ENCODE measurements at regions not wholly inside any gene's neighbourhood (a gene's known extent, or its start where the extent isn't known, plus 50 kb on each side); places are given as distances from the start of the nearest gene placed in this dataset.

- Mint-ChIP-seq H3K27me3 (peaks cover 6% of the 10 kb centered on the region), H3K36me3 (ENCODE audit: low read depth) (no peaks in the 10 kb centered on the region), H3K4me1 (ENCODE audit: low read depth) (peaks cover 5% of the 10 kb centered on the region), H3K27ac (no peak overlapping the region), H3K4me3 (no peak overlapping the region), H3K9me3 (no peaks in the 10 kb centered on the region)
- intact Hi-C loops (cut with micrococcal nuclease): no loop called here
Measured at GRCh38 chr15:68504681-68505170, 72.8 kb upstream of the ITGA11 start.

- H3K4me1 Mint-ChIP-seq (ENCODE audit: low read depth): peaks cover 13% of the 10 kb centered on the region
- H3K9me3 Mint-ChIP-seq: no peaks in the 10 kb centered on the region
- H3K27me3 Mint-ChIP-seq: peaks cover 6% of the 10 kb centered on the region
- H3K36me3 Mint-ChIP-seq (ENCODE audit: low read depth): no peaks in the 10 kb centered on the region
- no peak overlapping the region for H3K4me3 Mint-ChIP-seq
- no peak overlapping the region for H3K27ac Mint-ChIP-seq
- intact Hi-C loops (cut with micrococcal nuclease): no loop called here
Measured at GRCh38 chr15:68506071-68506470, 72.7 kb upstream of the CORO2B start.

- Mint-ChIP-seq H3K4me3 (no peak overlapping the region), H3K4me1 (ENCODE audit: low read depth) (peaks cover 19% of the 10 kb centered on the region), H3K36me3 (ENCODE audit: low read depth) (no peaks in the 10 kb centered on the region), H3K27ac (no peak overlapping the region), H3K9me3 (no peaks in the 10 kb centered on the region), H3K27me3 (peaks cover 11% of the 10 kb centered on the region)
- intact Hi-C loops (cut with micrococcal nuclease): no loop called here
Measured at GRCh38 chr15:68507447-68507846, 71.3 kb upstream of the CORO2B start.

- intact Hi-C loops (cut with micrococcal nuclease): no loop called here
- Mint-ChIP-seq H3K4me3 (no peak overlapping the region), H3K36me3 (ENCODE audit: low read depth) (no peaks in the 10 kb centered on the region), H3K27me3 (peaks cover 14% of the 10 kb centered on the region), H3K27ac (no peak overlapping the region), H3K4me1 (ENCODE audit: low read depth) (peaks cover 19% of the 10 kb centered on the region), H3K9me3 (no peaks in the 10 kb centered on the region)
Measured at GRCh38 chr15:68508485-68509189, 70.2 kb upstream of the CORO2B start.

- H3K27ac Mint-ChIP-seq: no peak overlapping the region
Measured at GRCh38 chr15:68510558-68510957, 68.2 kb upstream of the CORO2B start.

GRCh38 chr15:68511073-68511991 lies 67.5 kb upstream of the CORO2B start:
- intact Hi-C loops (cut with micrococcal nuclease): no loop called here
- Mint-ChIP-seq H3K36me3 (ENCODE audit: low read depth) (no peaks in the 10 kb centered on the region), H3K27ac (no peak overlapping the region), H3K4me3 (no peak overlapping the region), H3K9me3 (no peaks in the 10 kb centered on the region), H3K27me3 (peaks cover 8% of the 10 kb centered on the region), H3K4me1 (ENCODE audit: low read depth) (peaks cover 14% of the 10 kb centered on the region)

More at GRCh38 chr15:68510558-68510957, 68.2 kb upstream of the CORO2B start:
- H3K36me3 Mint-ChIP-seq (ENCODE audit: low read depth): no peaks in the 10 kb centered on the region
- H3K4me3 Mint-ChIP-seq: no peak overlapping the region
- peaks cover 10% of the 10 kb centered on the region for H3K27me3 Mint-ChIP-seq
- peaks cover 14% of the 10 kb centered on the region for H3K4me1 Mint-ChIP-seq (ENCODE audit: low read depth)
- no peaks in the 10 kb centered on the region for H3K9me3 Mint-ChIP-seq
- intact Hi-C loops (cut with micrococcal nuclease): no loop called here

- intact Hi-C loops (cut with micrococcal nuclease): no loop called here
- peaks cover 8% of the 10 kb centered on the region for H3K27me3 Mint-ChIP-seq
- no peak overlapping the region for H3K27ac Mint-ChIP-seq
- H3K4me3 Mint-ChIP-seq: no peak overlapping the region
- no peaks in the 10 kb centered on the region for H3K9me3 Mint-ChIP-seq
- peaks cover 14% of the 10 kb centered on the region for H3K4me1 Mint-ChIP-seq (ENCODE audit: low read depth)
- H3K36me3 Mint-ChIP-seq (ENCODE audit: low read depth): no peaks in the 10 kb centered on the region
Measured at GRCh38 chr15:68512052-68512451, 66.7 kb upstream of the CORO2B start.

- Mint-ChIP-seq H3K4me1 (ENCODE audit: low read depth) (peaks cover 14% of the 10 kb centered on the region), H3K36me3 (ENCODE audit: low read depth) (no peaks in the 10 kb centered on the region), H3K9me3 (no peaks in the 10 kb centered on the region), H3K27me3 (peaks cover 8% of the 10 kb centered on the region), H3K27ac (no peak overlapping the region), H3K4me3 (no peak overlapping the region)
- intact Hi-C loops (cut with micrococcal nuclease): no loop called here
Measured at GRCh38 chr15:68512598-68512997, 66.2 kb upstream of the CORO2B start.

- Mint-ChIP-seq H3K36me3 (ENCODE audit: low read depth) (no peaks in the 10 kb centered on the region), H3K4me3 (no peak overlapping the region), H3K27me3 (peaks cover 8% of the 10 kb centered on the region), H3K9me3 (no peaks in the 10 kb centered on the region), H3K27ac (no peak overlapping the region), H3K4me1 (ENCODE audit: low read depth) (peaks cover 16% of the 10 kb centered on the region)
- intact Hi-C loops (cut with micrococcal nuclease): no loop called here
Measured at GRCh38 chr15:68515371-68516095, 63.3 kb upstream of the CORO2B start.

- no peaks in the 10 kb centered on the region for H3K9me3 Mint-ChIP-seq
- peaks cover 4% of the 10 kb centered on the region for H3K4me1 Mint-ChIP-seq (ENCODE audit: low read depth)
- peaks cover 5% of the 10 kb centered on the region for H3K27me3 Mint-ChIP-seq
- no peaks in the 10 kb centered on the region for H3K36me3 Mint-ChIP-seq (ENCODE audit: low read depth)
- intact Hi-C loops (cut with micrococcal nuclease): no loop called here
- no peak overlapping the region for H3K27ac Mint-ChIP-seq
- H3K4me3 Mint-ChIP-seq: no peak overlapping the region
Measured at GRCh38 chr15:68517285-68517761, 61.5 kb upstream of the CORO2B start.

- Mint-ChIP-seq H3K27ac (no peak overlapping the region), H3K4me1 (ENCODE audit: low read depth) (peaks cover 4% of the 10 kb centered on the region), H3K36me3 (ENCODE audit: low read depth) (no peaks in the 10 kb centered on the region), H3K9me3 (no peaks in the 10 kb centered on the region), H3K4me3 (no peak overlapping the region), H3K27me3 (peaks cover 3% of the 10 kb centered on the region)
- intact Hi-C loops (cut with micrococcal nuclease): no loop called here
Measured at GRCh38 chr15:68518046-68518445, 60.7 kb upstream of the CORO2B start.

GRCh38 chr15:68518785-68519430 lies 59.9 kb upstream of the CORO2B start:
- Mint-ChIP-seq H3K27ac (no peak overlapping the region), H3K4me1 (ENCODE audit: low read depth) (peaks cover 4% of the 10 kb centered on the region)

GRCh38 chr15:68524753-68525584 lies 53.8 kb upstream of the CORO2B start:
- Mint-ChIP-seq H3K27ac (no peak overlapping the region), H3K4me1 (ENCODE audit: low read depth) (peaks cover 22% of the 10 kb centered on the region), H3K27me3 (peaks cover 4% of the 10 kb centered on the region), H3K9me3 (no peaks in the 10 kb centered on the region), H3K36me3 (ENCODE audit: low read depth) (no peaks in the 10 kb centered on the region), H3K4me3 (no peak overlapping the region)
- intact Hi-C loops (cut with micrococcal nuclease): no loop called here

More at GRCh38 chr15:68518785-68519430, 59.9 kb upstream of the CORO2B start:
- Mint-ChIP-seq H3K27me3 (peaks cover 2% of the 10 kb centered on the region), H3K36me3 (ENCODE audit: low read depth) (no peaks in the 10 kb centered on the region), H3K4me3 (no peak overlapping the region), H3K9me3 (no peaks in the 10 kb centered on the region)
- intact Hi-C loops (cut with micrococcal nuclease): no loop called here

All from dendritic cell treated with granulocyte-macrophage colony-stimulating factor and Interleukin-4, amounts not matched to agents 40 ng/mL and 50 ng/mL, for 4 days (primary cell).